DMS53 treated with DMSO at 0.1 percent for 48 hours (cell line): ENCODE measurements at regions not wholly inside any gene's neighbourhood (a gene's known extent, or its start where the extent isn't known, plus 50 kb on each side); places are given as distances from the start of the nearest gene placed in this dataset.
A peak's percentile ranks its signal among the peaks of the same experiment; 100 is the strongest.

Source experiments
- DNase-seq: peaks from one replicate; lab custom pipeline; 2025; ENCODE audit not compliant: unreplicated experiment; lab: John Stamatoyannopoulos, UW

DNA sequence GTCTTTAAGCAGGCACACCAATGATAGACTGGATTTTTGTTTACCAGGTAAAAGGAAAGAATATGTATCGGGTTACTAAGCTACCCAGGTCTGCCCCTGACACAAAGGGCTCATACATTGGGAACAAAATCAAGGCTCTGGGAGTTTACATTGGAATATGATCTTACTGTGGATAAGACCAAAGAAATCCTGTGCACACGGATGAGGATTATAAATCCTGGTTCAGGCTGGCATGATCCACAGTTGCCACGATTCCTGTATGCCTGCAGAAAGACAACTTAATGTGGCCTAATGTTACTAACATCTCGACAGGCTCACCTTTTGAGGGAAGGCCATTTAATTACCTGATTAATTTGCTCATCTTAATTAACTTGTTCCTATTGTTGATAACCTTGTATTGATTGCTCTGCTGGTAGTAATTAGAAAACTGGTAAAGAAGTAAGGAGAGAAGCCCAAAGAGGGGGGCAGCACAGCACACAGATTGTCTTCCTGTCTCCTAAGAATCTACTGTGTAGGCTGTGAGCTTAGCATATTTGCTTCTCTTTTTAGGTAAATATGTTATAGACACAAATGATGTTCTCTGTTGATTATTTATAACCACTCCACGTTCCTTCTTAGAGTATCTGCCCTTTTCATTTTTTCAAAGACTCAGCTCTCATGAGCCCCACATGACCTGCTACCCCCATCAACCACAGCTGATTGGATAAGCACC is 51.0 kb upstream of the TOX3 start:
- DNase-seq = peak; percentile 98

DNA sequence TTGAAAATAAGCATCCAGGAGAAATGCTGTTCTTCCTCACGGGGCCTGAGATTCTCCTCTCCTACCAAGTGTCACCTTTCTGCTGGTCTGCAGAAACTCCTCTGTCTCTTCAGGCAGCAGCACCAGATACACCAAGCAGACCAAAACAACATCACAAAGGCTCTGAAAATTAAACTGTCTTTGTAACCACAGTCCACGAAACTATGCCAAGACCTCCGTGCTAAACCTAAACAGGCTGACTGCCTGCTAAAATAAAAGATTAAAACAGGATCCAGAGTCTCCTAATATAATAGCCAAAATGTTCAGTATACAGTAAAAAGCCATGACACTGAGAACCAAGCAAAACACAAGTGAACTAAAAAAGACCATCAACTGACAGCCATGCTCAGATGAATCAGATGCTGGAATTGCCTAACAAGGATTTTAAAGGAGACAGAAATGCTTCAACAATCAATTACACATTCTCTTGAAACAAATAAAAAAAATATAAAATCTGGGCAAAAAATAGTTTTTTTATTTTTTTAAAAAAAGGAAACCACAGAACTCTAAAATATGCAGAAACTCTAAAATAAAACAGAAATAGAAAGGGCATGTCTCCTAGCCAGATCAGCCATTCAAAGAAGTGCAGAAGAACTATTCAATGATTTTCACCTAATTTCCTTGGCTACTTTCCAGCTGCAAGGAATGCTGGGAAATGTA is 50.3 kb upstream of the TOX3 start:
- DNase-seq = no peak
